CD4-positive, alpha-beta T cell treated with Interleukin-10 for 1 hour (primary cell): ENCODE measurements at regions not wholly inside any gene's neighbourhood (a gene's known extent, or its start where the extent isn't known, plus 50 kb on each side); places are given as distances from the start of the nearest gene placed in this dataset.
"Not testable (repeated sequence)": the region's sequence is repeated elsewhere in the genome, so short reads cannot be mapped to it uniquely, and the experiment has no call there.

Experiments
- DNase-seq: peaks from one replicate; pipeline ENCODE4 v3.0.0-alpha.2; 2020

- no peak for DNase-seq
Observed at GRCh38 chr4:123682931-123683330, 286.3 kb downstream of the SPRY1 start.

- DNase-seq = not testable (repeated sequence)
Observed at GRCh38 chr4:123684937-123685336, 288.3 kb downstream of the SPRY1 start.

- not testable (repeated sequence) for DNase-seq
Observed at GRCh38 chr4:123695531-123695930, 298.9 kb downstream of the SPRY1 start.

DNA sequence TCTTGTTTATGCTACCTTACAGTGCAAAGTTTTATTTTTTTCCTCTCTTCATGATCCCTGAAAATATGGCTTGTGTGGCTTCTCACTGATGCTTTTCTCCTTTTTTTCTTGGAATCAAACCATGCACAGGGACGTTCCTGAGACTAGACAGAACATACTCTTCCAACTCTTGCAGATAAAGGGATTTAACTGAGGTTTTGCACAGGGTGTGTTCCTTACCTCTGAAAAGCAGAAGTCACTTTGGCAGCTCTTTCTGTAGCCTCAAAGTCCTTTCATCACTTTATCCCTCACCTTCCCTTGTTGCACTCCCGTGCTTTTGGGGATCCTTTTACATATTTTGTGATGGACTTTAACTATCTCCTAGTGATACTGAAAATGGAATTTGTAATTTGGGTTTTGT lies 300.1 kb downstream of the SPRY1 start:
- no peak for DNase-seq

- DNase-seq = no peak
Observed at GRCh38 chr4:123698556-123698955, 302.0 kb downstream of the SPRY1 start.

GRCh38 chr4:123699880-123700771 lies 303.5 kb downstream of the SPRY1 start:
- no peak for DNase-seq

GRCh38 chr4:123701131-123701575 lies 304.6 kb downstream of the SPRY1 start:
- no peak for DNase-seq

DNA sequence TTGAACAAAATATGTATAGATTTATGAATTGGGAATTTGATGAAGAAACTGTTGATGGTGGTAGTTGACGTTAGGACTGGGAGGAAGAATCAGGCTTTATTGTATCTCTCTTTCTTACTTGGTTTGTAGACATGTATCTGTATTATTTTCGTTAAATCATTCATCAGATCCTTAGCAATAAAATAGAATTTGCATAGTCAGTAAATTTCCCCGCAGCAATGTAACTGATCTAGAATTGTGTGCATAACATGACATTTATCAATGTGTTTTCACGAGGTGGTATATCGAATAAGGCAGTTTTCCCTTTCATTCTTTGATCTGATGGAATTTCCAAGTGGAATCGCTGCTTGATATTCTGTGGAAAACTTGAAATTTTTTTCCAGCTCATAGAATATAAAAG lies 308.8 kb downstream of the SPRY1 start:
- no peak for DNase-seq

DNA sequence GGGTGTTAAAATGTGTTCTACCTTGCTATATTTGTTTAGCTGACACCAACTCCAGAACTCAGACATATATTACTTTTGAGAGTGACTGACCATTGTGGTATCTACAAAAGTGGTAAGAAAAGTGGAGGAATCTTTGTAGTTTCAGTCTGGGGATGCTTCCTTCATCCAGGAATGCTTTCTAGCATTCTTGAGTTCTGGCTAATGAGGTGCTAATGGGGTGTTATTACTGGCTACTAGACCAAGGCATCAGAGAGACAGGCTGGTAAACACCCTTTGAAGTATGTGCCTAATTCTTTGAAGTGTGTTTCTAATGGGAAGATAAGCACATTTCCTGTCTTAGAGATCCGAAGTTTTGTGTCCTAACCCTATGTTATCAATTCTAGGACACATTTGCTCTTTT lies 310.4 kb downstream of the SPRY1 start:
- no peak for DNase-seq

DNA sequence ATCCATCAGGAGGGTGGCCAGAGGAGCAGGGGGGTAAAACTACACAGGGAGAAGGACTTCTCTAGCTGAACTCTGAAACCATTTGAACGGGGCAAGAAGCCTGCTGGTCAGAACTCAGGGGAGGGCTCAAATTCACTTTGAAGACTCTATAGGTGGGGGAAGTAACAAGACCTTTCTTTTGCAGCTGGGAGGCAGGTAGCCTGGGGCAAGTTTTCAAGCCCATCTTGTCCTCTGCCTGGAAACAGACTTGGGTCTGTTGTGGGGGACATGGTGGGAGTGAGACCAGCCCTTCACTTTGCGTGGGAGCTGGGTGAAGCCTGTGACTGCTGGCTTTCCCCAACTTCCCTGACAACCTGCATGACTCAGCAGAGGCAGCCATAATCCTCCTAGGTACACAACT lies 312.3 kb downstream of the SPRY1 start:
- no peak for DNase-seq

- DNase-seq = no peak
Observed at GRCh38 chr4:123709336-123709735, 312.7 kb downstream of the SPRY1 start.

DNA sequence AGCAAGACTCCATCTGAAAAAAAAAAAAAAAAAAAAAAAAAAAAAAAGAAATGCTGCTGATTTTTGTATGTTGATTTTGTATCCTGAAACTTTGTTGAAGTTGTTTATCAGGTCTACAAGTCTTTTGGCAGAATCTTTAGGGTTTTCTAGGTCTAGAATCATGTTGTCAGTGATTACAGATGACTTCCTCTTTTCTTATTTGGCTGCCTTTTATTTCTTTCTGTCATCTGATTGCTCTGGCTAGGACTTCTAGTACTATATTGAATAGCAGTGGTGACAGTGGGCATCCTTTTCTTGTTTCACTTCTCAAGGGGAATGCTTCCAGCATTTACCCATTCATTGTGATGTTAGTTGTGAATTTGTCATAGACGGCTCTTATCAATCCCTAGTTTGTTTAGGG lies 334.4 kb downstream of the SPRY1 start:
- DNase-seq = no peak

DNA sequence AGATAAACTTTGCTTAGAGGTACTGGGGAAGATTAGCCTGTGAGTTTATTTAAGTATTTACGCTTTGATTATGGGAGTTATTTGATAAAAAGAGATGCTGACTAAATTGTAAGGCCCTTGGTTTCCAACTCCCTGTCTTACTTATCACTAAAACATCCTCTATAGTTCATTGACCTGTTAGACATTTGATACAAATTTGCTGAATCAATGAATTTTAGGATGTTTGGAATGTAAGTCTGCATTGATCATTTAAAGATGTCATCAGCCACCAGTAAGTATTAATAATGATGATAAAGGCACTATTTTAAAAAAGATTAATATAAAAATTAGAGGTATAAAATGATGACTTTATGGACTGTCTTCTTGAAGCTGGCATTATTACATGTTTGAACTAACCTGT lies 340.6 kb downstream of the SPRY1 start:
- DNase-seq = no peak

- no peak for DNase-seq
Observed at GRCh38 chr4:123739806-123740205, 343.2 kb downstream of the SPRY1 start.

- DNase-seq = no peak
Observed at GRCh38 chr4:123740236-123740635, 343.6 kb downstream of the SPRY1 start.

- DNase-seq = no peak
Observed at GRCh38 chr4:123741906-123742305, 345.3 kb downstream of the SPRY1 start.

DNA sequence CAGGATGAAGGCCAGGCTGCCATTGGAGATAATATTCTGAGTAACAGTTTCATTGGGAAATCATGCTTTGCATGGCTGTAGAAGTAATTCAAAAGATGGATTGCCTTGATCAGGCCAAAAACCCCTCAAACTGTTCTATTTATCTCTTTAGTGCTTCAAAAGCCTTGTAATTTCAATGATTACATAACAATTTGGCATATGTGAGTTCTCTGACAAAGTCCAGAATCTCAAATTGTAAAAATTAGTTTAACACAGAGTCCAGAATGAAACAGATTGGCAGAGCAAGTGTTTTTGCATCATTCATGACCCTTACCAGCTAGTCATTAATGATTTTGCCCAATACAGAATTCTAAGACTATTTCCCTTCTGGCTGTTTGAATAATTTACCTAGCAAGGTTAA lies 347.3 kb downstream of the SPRY1 start:
- no peak for DNase-seq

GRCh38 chr4:123744664-123745290 lies 348.2 kb downstream of the SPRY1 start:
- DNase-seq = no peak

DNA sequence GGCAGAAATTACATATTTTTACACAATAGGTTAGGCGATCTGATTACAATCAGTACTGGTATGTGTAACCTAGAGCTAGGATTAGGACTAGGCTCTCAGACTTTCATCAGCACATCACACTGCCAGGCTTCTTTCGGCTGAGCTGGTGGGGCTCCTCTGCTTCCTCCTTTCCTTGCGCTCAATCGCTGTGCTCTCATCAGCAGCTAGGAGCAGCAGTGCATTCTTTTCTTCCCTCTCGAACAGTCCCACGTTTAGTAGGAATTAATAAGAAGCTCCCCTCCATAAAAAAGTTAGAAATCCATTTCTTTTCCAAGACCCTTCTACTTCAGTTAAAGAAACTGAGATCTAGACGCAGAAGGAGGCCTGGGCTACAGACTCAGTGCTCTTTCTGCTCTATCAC lies 350.4 kb downstream of the SPRY1 start:
- no peak for DNase-seq

GRCh38 chr4:123748806-123749205 lies 352.2 kb downstream of the SPRY1 start:
- DNase-seq = no peak

- no peak for DNase-seq
Observed at GRCh38 chr4:123749383-123749782, 352.8 kb downstream of the SPRY1 start.

GRCh38 chr4:123750044-123750443 lies 353.4 kb downstream of the SPRY1 start:
- DNase-seq = no peak

- DNase-seq = no peak
Observed at GRCh38 chr4:123755655-123756054, 359.1 kb downstream of the SPRY1 start.

DNA sequence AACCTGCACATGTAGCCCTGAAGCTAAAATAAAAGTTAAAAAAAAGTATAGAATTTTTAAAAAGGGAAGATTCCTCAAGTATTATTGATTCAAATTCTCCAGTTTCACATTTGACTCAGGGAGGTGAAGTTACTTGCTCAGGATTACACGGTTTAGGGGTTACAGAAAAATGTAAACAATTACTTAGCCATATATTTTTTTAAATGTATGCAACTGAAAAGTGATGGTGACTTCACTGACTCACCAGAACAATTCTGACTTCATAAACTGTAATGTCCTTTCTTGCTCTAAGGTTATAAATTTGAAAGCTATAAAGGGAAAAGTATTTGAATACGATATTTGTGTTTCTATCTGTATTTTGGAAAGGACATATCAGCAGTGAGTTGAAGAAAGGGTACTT lies 371.2 kb downstream of the SPRY1 start:
- DNase-seq = no peak
